Body of pancreas (tissue), 4 donors: ENCODE measurements at regions not wholly inside any gene's neighbourhood (a gene's known extent, or its start where the extent isn't known, plus 50 kb on each side); places are given as distances from the start of the nearest gene placed in this dataset.

Source experiments
- ATAC-seq: fragments of 150-250 bp; one replicate; pipeline ENCODE4 v1.9.1; 2016
- DNase-seq, 4 donors: peaks; one replicate each; pipeline ENCODE4 v3.0.0-alpha.2; 2019
- H3K27ac ChIP-seq, 4 donors: fragments of 200-600 bp; sonication (generic); 1 replicate in 3 of 4; 2 replicates in 1 of 4; pipeline versions ENCODE4 v1.5.1 to v1.6.1; 2016 to 2019; ENCODE audit warnings: mild to moderate bottlenecking in 1 of 4, mixed read lengths in 1 of 4, moderate library complexity in 1 of 4
- H3K27me3 ChIP-seq, 2 donors: fragments of 200-600 bp; sonication (generic); one replicate each; pipeline ENCODE4 v1.6.0; 2016; ENCODE audit warnings: mild to moderate bottlenecking in 1 of 2
- H3K36me3 ChIP-seq, 2 donors: fragments of 200-600 bp; sonication (generic); replicated peaks in 1 of 2; 2 replicates each; pipeline ENCODE4 v1.5.1; 2016; ENCODE audit warnings: low read depth in 2 of 2; ENCODE audit not compliant: insufficient read depth in 1 of 2
- H3K4me1 ChIP-seq: fragments of 200-600 bp; sonication (generic); one replicate; pipeline ENCODE4 v1.6.0; 2016
- H3K4me3 ChIP-seq, 2 donors: fragments of 200-600 bp; sonication (generic); 1 replicate in 1 of 2; 2 replicates in 1 of 2; pipeline ENCODE4 v1.5.1; 2016 to 2019
- H3K9me3 ChIP-seq, 3 donors: fragments of 200-600 bp; sonication (generic); 1 replicate in 2 of 3; 2 replicates in 1 of 3; pipeline ENCODE4 v1.5.1; 2016
- POLR2A ChIP-seq, 3 donors: fragments of 450-650 bp; IDR thresholded peaks; one replicate each; pipeline ENCODE4 v1.6.1; 2016; ENCODE audit warnings: antibody characterized with exemption in 3 of 3, mild to moderate bottlenecking in 2 of 3
- WGBS, 2 donors: methylation state at CpG; one replicate each; pipeline ENCODE4 v1.1.5; 2017; 5-methylcytosine and 5-hydroxymethylcytosine counted together
- intact Hi-C: fragments of 100-400 bp; cut with DNase I; formaldehyde crosslinking; loops from one replicate; pipeline ENCODE4 v1.15.1; 2023
- TF ChIP-seq, protein P1 (sequence below), 7 experiments: fragments of 450-650 bp in 4 of 7; fragments of 200-600 bp in 3 of 7; sonication (generic) in 3 of 7; IDR thresholded peaks; one replicate each; pipeline ENCODE4 v1.5.1; 2016 to 2019; ENCODE audit warnings: antibody characterized with exemption in 7 of 7

DNA sequence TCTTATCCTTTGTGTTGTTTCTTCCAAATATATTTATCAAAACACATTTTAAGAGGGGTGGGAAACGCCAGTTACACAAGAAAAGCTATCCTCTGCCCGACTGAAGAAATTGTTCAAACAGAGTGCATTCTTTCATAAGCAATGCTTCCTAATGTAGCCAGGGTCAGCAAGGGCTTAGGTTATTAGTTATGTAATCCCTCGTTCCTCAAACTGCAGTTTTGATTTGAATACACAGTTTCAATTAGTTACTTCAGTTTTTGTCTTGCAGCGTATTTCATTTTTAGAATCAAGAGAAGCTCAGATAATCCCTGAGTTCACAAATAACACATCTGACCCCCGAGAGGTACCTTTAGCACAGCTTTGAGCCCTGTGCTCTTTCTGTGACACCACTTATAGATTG, 141.7 kb upstream of the NRIP1 start:
- Histone ChIP-seq H3K36me3 (no peaks in the 10 kb centered on the region), H3K27me3 (no peaks in the 10 kb centered on the region), H3K9me3 (no peaks in the 10 kb centered on the region), H3K27ac (no peak overlapping the region), H3K4me1 (peaks cover 13% of the 10 kb centered on the region), H3K4me3 (no peak overlapping the region)
- WGBS, 2 donors, result 66 to 77% methylated on average over 5 of the region's 5 CpGs
- intact Hi-C loops, result no loop called here
- no peak for TF ChIP-seq POLR2A (IDR thresholded peaks at IDR 0.05)
- TF ChIP-seq, protein P1, sequence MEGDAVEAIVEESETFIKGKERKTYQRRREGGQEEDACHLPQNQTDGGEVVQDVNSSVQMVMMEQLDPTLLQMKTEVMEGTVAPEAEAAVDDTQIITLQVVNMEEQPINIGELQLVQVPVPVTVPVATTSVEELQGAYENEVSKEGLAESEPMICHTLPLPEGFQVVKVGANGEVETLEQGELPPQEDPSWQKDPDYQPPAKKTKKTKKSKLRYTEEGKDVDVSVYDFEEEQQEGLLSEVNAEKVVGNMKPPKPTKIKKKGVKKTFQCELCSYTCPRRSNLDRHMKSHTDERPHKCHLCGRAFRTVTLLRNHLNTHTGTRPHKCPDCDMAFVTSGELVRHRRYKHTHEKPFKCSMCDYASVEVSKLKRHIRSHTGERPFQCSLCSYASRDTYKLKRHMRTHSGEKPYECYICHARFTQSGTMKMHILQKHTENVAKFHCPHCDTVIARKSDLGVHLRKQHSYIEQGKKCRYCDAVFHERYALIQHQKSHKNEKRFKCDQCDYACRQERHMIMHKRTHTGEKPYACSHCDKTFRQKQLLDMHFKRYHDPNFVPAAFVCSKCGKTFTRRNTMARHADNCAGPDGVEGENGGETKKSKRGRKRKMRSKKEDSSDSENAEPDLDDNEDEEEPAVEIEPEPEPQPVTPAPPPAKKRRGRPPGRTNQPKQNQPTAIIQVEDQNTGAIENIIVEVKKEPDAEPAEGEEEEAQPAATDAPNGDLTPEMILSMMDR (IDR thresholded peaks at IDR 0.05), result no peak
- DNase-seq (no peak), ATAC-seq (no peak)

DNA sequence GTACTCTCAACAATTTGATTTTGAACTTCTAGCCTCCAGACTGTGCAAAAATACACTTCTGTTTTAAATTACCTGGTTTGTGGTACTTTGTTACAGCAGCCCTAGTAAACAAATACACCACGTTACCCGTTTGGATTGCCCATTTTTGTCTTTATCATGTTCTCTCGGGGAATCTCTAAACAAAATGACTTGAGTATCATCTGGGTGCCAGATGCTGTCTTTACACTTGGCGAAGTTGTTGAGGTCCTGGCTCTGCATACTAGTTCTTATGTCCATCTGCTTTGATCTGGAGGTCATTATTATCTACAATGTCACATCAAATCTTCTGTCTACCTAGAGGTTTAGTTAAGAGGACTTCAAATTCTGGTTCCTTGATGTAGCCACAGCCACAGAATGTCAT, 142.4 kb upstream of the NRIP1 start:
- H3K27ac ChIP-seq, result no peak overlapping the region
- H3K4me1 ChIP-seq, result peaks cover 13% of the 10 kb centered on the region
- no peak for ATAC-seq
- no peaks in the 10 kb centered on the region for H3K9me3 ChIP-seq
- H3K4me3 ChIP-seq, result no peak overlapping the region
- intact Hi-C loops, result no loop called here
- 89 to 90% methylated on average over 4 of the region's 4 CpGs for WGBS, 2 donors
- H3K27me3 ChIP-seq, result no peaks in the 10 kb centered on the region
- DNase-seq, result no peak
- no peak for TF ChIP-seq POLR2A (IDR thresholded peaks at IDR 0.05)
- TF ChIP-seq, protein P1 (IDR thresholded peaks at IDR 0.05), result no peak
- H3K36me3 ChIP-seq, result no peaks in the 10 kb centered on the region

DNA sequence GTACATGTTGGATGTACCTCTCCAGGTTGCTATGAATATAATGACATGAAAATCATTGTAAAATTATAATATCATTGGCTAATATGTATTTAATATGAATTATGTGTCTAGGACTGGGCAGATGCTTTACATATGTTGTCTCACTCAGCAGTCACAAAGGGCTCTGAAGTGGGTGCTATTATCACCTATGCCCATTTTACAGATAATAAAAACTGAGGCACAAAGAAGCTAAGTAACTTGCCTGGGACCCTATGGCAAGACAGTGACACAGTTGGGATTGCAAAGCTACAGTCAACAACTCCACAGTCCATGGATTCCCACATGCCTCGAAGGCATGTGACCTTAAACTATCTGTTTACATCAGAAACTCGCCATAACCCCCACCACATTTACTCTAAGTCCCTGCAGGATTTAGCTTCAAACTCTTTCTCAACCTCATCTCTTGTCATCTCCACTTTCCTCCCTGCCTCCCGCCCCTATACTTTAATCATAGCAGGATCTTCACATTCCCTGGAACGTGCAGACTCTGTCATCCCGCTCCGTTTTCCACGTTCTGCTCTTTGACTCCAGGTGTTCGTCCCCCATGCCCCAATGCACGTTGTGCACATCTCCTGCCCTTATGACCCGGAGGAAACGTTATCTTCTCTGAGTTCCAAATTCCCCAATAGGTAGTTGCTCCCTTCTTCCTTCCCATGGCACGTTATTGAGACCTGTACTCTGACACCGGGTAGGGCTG, 143.0 kb upstream of the NRIP1 start:
- intact Hi-C loops, result no loop called here
- 90% methylated on average over 13 of the region's 13 CpGs for WGBS, 2 donors
- no peak overlapping the region for H3K4me3 ChIP-seq
- H3K27me3 ChIP-seq, result no peaks in the 10 kb centered on the region
- no peaks in the 10 kb centered on the region for H3K36me3 ChIP-seq
- no peaks in the 10 kb centered on the region for H3K9me3 ChIP-seq
- no peak overlapping the region for H3K27ac ChIP-seq
- TF ChIP-seq, protein P1 (IDR thresholded peaks at IDR 0.05), result no peak
- no peak for TF ChIP-seq POLR2A (IDR thresholded peaks at IDR 0.05)
- peaks cover 13% of the 10 kb centered on the region for H3K4me1 ChIP-seq
- DNase-seq (no peak), ATAC-seq (no peak)

DNA sequence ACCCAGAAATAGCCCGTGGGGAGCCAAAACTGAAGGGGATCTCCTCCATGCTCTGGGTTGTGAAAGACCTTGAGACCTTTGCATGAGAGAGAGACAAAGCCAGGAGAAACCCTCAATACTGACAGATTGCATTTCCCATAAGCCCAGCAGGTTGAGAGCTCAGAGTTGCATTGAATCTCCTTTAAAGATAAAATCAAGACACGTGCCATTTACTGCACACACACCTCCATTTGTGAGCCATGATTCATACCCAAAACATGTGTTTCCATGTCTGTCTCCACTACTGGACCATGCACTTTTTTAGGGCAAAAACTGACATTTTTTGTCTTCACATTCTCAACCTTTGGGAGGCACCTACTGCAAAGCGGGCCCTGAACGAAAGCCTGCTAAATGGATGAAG, 144.0 kb upstream of the NRIP1 start:
- WGBS, 2 donors, result 94% methylated on average over 4 of the region's 4 CpGs
- H3K36me3 ChIP-seq, result no peaks in the 10 kb centered on the region
- H3K27me3 ChIP-seq, result no peaks in the 10 kb centered on the region
- no peak overlapping the region for H3K27ac ChIP-seq
- no peak for ATAC-seq
- H3K4me3 ChIP-seq, result no peak overlapping the region
- no peaks in the 10 kb centered on the region for H3K9me3 ChIP-seq
- intact Hi-C loops, result no loop called here
- DNase-seq, result no peak
- no peak for TF ChIP-seq POLR2A (IDR thresholded peaks at IDR 0.05)
- TF ChIP-seq, protein P1 (IDR thresholded peaks at IDR 0.05), result no peak
- peaks cover 10% of the 10 kb centered on the region for H3K4me1 ChIP-seq

DNA sequence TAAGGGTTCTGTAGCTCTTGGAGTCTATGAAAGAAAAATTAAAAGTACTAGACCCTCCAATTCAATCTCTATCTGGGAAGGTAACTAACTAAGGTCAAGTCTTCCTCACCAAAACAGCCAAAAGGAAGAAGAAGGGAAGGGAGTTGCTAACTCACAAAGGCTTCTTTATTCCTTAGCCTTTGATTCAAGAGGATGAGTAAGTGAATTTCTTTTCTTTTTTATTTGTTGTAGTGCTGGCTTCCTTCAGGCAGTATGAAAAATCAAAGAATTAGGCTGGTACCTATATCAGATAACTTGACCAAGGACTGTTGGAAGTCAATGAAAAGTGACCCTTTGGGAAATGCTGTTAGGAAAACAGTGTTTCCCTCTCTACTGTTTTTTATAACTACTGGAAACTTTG, 144.4 kb upstream of the NRIP1 start:
- Histone ChIP-seq H3K9me3 (no peaks in the 10 kb centered on the region), H3K4me1 (peaks cover 5% of the 10 kb centered on the region), H3K27ac (no peak overlapping the region), H3K27me3 (no peaks in the 10 kb centered on the region), H3K4me3 (no peak overlapping the region), H3K36me3 (no peaks in the 10 kb centered on the region)
- ATAC-seq, result no peak
- intact Hi-C loops, result no loop called here
- DNase-seq, result no peak
- TF ChIP-seq, protein P1 (IDR thresholded peaks at IDR 0.05), result no peak
- TF ChIP-seq POLR2A (IDR thresholded peaks at IDR 0.05), result no peak
